ENCODE measurements at regions not wholly inside any gene's neighbourhood (a gene's known extent, or its start where the extent isn't known, plus 50 kb on each side); places are given as distances from the start of the nearest gene placed in this dataset.

GRCh38 chr9:105966834-105967233, 272.5 kb downstream of the TMEM38B start:
- CTCF ChIA-PET = no interaction called here
- no peak overlapping the region for H3K27ac ChIP-seq
- TF ChIP-seq CTCF (conservative IDR thresholded peaks at IDR 0.05; ENCODE audit: low read depth) = no peak
- POLR2A ChIA-PET (ENCODE audit: low non-redundant PET) = no interaction called here
- no peak for DNase-seq (ENCODE audit: low spot score)

- CTCF ChIA-PET = no interaction called here
- no peak for TF ChIP-seq CTCF (conservative IDR thresholded peaks at IDR 0.05; ENCODE audit: low read depth)
- POLR2A ChIA-PET (ENCODE audit: low non-redundant PET) = no interaction called here
- no peak for DNase-seq (ENCODE audit: low spot score)
- no peak overlapping the region for H3K27ac ChIP-seq
Observed at GRCh38 chr9:105967248-105967647, 272.9 kb downstream of the TMEM38B start.

GRCh38 chr9:105967797-105968196, 273.5 kb downstream of the TMEM38B start:
- TF ChIP-seq CTCF (conservative IDR thresholded peaks at IDR 0.05; ENCODE audit: low read depth) = no peak
- POLR2A ChIA-PET (ENCODE audit: low non-redundant PET) = no interaction called here
- no peak overlapping the region for H3K27ac ChIP-seq
- CTCF ChIA-PET = no interaction called here
- DNase-seq (ENCODE audit: low spot score) = no peak

GRCh38 chr9:105968811-105969466, 274.6 kb downstream of the TMEM38B start:
- ChIA-PET POLR2A (ENCODE audit: low non-redundant PET) (no interaction called here), CTCF (interaction anchor here (0.5 kb wide), 1 partner anchor 1203 kb away, joined by 4 read pairs; no protein-coding TSS in a partner anchor)
- no peak overlapping the region for H3K27ac ChIP-seq
- no peak for DNase-seq (ENCODE audit: low spot score)
- TF ChIP-seq CTCF (conservative IDR thresholded peaks at IDR 0.05; ENCODE audit: low read depth) = no peak

GRCh38 chr9:105969636-105970035, 275.3 kb downstream of the TMEM38B start:
- ChIA-PET POLR2A (ENCODE audit: low non-redundant PET) (no interaction called here), CTCF (interaction anchor here (0.6 kb wide), 1 partner anchor 16 kb away, joined by 3 read pairs; no protein-coding TSS in a partner anchor)
- H3K27ac ChIP-seq = no peak overlapping the region
- TF ChIP-seq CTCF (conservative IDR thresholded peaks at IDR 0.05; ENCODE audit: low read depth) = no peak
- DNase-seq (ENCODE audit: low spot score) = no peak

- DNase-seq (ENCODE audit: low spot score) = no peak
- no peak overlapping the region for H3K27ac ChIP-seq
- ChIA-PET CTCF (interaction anchor here (0.6 kb wide), 1 partner anchor 1111 kb away, joined by 3 read pairs; no protein-coding TSS in a partner anchor), POLR2A (ENCODE audit: low non-redundant PET) (no interaction called here)
- no peak for TF ChIP-seq CTCF (conservative IDR thresholded peaks at IDR 0.05; ENCODE audit: low read depth)
Observed at GRCh38 chr9:105971986-105972385, 277.6 kb downstream of the TMEM38B start.
